ENCODE measurements at regions not wholly inside any gene's neighbourhood (a gene's known extent, or its start where the extent isn't known, plus 50 kb on each side); places are given as distances from the start of the nearest gene placed in this dataset.
"Not testable (repeated sequence)": the region's sequence is repeated elsewhere in the genome, so short reads cannot be mapped to it uniquely, and the experiment has no call there.

- H3K4me2 ChIP-seq (ENCODE audit: control insufficient read depth, insufficient read depth); H3K27me3 ChIP-seq (replicated peaks in 1 of 2; ENCODE audit: control insufficient read depth in 2 of 2, insufficient read depth in 2 of 2, low read length in 1 of 2); H3K4me3 ChIP-seq; H3K79me2 ChIP-seq (ENCODE audit: control insufficient read depth, insufficient read depth, low read length); FAIRE-seq; BruUV-seq (replicated peaks); ATAC-seq; RAD21 ChIA-PET (ENCODE audit: unreplicated experiment); H3K9me3 ChIP-seq (replicated peaks; ENCODE audit: control insufficient read depth, insufficient read depth, low read length); SMC1A ChIA-PET (ENCODE audit: uncharacterized antibody, unreplicated experiment); H4K20me1 ChIP-seq (ENCODE audit: control insufficient read depth, insufficient read depth); intact Hi-C loops (cut with micrococcal nuclease; ENCODE audit: unreplicated experiment); CTCF ChIA-PET; H3K9ac ChIP-seq (ENCODE audit: control insufficient read depth, insufficient read depth, low read length); H2AFZ ChIP-seq (ENCODE audit: control insufficient read depth, low read depth, low read length); POLR2A ChIA-PET; in situ Hi-C loops (cut with MboI); H3K27ac ChIP-seq (ENCODE audit: control insufficient read depth, insufficient read depth); DNase-seq (ENCODE audit: low read depth, low spot score); H3K36me3 ChIP-seq (ENCODE audit: control insufficient read depth in 2 of 2, insufficient read depth in 2 of 2, low read length in 1 of 2); H3K4me1 ChIP-seq (ENCODE audit: control insufficient read depth, insufficient read depth, low read length): not testable (repeated sequence)
- 88% methylated on average over 1 of the region's 8 CpGs for WGBS (ENCODE audit: insufficient coverage, insufficient replicate concordance, low lambda C conversion rate, missing lambda C conversion rate)
Measured at GRCh38 chr10:46677836-46678435, 99.0 kb downstream of the SYT15 start.

- H4K20me1 ChIP-seq (ENCODE audit: control insufficient read depth, insufficient read depth); RAD21 ChIA-PET (ENCODE audit: unreplicated experiment); CTCF ChIA-PET; H3K9me3 ChIP-seq (replicated peaks; ENCODE audit: control insufficient read depth, insufficient read depth, low read length); H3K4me2 ChIP-seq (ENCODE audit: control insufficient read depth, insufficient read depth); DNase-seq (ENCODE audit: low read depth, low spot score); ATAC-seq; H3K79me2 ChIP-seq (ENCODE audit: control insufficient read depth, insufficient read depth, low read length); H3K9ac ChIP-seq (ENCODE audit: control insufficient read depth, insufficient read depth, low read length); in situ Hi-C loops (cut with MboI); H3K27ac ChIP-seq (ENCODE audit: control insufficient read depth, insufficient read depth); H3K27me3 ChIP-seq (replicated peaks in 1 of 2; ENCODE audit: control insufficient read depth in 2 of 2, insufficient read depth in 2 of 2, low read length in 1 of 2); H3K4me3 ChIP-seq; H3K4me1 ChIP-seq (ENCODE audit: control insufficient read depth, insufficient read depth, low read length); FAIRE-seq; H3K36me3 ChIP-seq (ENCODE audit: control insufficient read depth in 2 of 2, insufficient read depth in 2 of 2, low read length in 1 of 2); POLR2A ChIA-PET; BruUV-seq (replicated peaks); H2AFZ ChIP-seq (ENCODE audit: control insufficient read depth, low read depth, low read length); intact Hi-C loops (cut with micrococcal nuclease; ENCODE audit: unreplicated experiment); SMC1A ChIA-PET (ENCODE audit: uncharacterized antibody, unreplicated experiment): not testable (repeated sequence)
- no CpG with 5 or more reads among the region's 2 CpGs for WGBS (ENCODE audit: insufficient coverage, insufficient replicate concordance, low lambda C conversion rate, missing lambda C conversion rate)
Measured at GRCh38 chr10:46691397-46691796, 112.5 kb downstream of the SYT15 start.

- H3K9ac ChIP-seq (ENCODE audit: control insufficient read depth, insufficient read depth, low read length); CTCF ChIA-PET; H3K4me3 ChIP-seq; ATAC-seq; H3K4me1 ChIP-seq (ENCODE audit: control insufficient read depth, insufficient read depth, low read length); H3K36me3 ChIP-seq (ENCODE audit: control insufficient read depth in 2 of 2, insufficient read depth in 2 of 2, low read length in 1 of 2); POLR2A ChIA-PET; DNase-seq (ENCODE audit: low read depth, low spot score); H3K27ac ChIP-seq (ENCODE audit: control insufficient read depth, insufficient read depth); H3K9me3 ChIP-seq (replicated peaks; ENCODE audit: control insufficient read depth, insufficient read depth, low read length); RAD21 ChIA-PET (ENCODE audit: unreplicated experiment); BruUV-seq (replicated peaks); in situ Hi-C loops (cut with MboI); H4K20me1 ChIP-seq (ENCODE audit: control insufficient read depth, insufficient read depth); H3K79me2 ChIP-seq (ENCODE audit: control insufficient read depth, insufficient read depth, low read length); SMC1A ChIA-PET (ENCODE audit: uncharacterized antibody, unreplicated experiment); H3K4me2 ChIP-seq (ENCODE audit: control insufficient read depth, insufficient read depth); intact Hi-C loops (cut with micrococcal nuclease; ENCODE audit: unreplicated experiment); FAIRE-seq; H3K27me3 ChIP-seq (replicated peaks in 1 of 2; ENCODE audit: control insufficient read depth in 2 of 2, insufficient read depth in 2 of 2, low read length in 1 of 2); H2AFZ ChIP-seq (ENCODE audit: control insufficient read depth, low read depth, low read length): not testable (repeated sequence)
- WGBS (ENCODE audit: insufficient coverage, insufficient replicate concordance, low lambda C conversion rate, missing lambda C conversion rate) = 20% methylated on average over 1 of the region's 2 CpGs
Measured at GRCh38 chr10:46693218-46693617, 114.3 kb downstream of the SYT15 start.

- H3K9me3 ChIP-seq (replicated peaks; ENCODE audit: control insufficient read depth, insufficient read depth, low read length); CTCF ChIA-PET; H3K4me1 ChIP-seq (ENCODE audit: control insufficient read depth, insufficient read depth, low read length); FAIRE-seq; H3K27me3 ChIP-seq (replicated peaks in 1 of 2; ENCODE audit: control insufficient read depth in 2 of 2, insufficient read depth in 2 of 2, low read length in 1 of 2); H3K4me3 ChIP-seq; ATAC-seq; H3K79me2 ChIP-seq (ENCODE audit: control insufficient read depth, insufficient read depth, low read length); RAD21 ChIA-PET (ENCODE audit: unreplicated experiment); intact Hi-C loops (cut with micrococcal nuclease; ENCODE audit: unreplicated experiment); DNase-seq (ENCODE audit: low read depth, low spot score); H4K20me1 ChIP-seq (ENCODE audit: control insufficient read depth, insufficient read depth); SMC1A ChIA-PET (ENCODE audit: uncharacterized antibody, unreplicated experiment); H3K27ac ChIP-seq (ENCODE audit: control insufficient read depth, insufficient read depth); H3K9ac ChIP-seq (ENCODE audit: control insufficient read depth, insufficient read depth, low read length); BruUV-seq (replicated peaks); in situ Hi-C loops (cut with MboI); POLR2A ChIA-PET; H3K4me2 ChIP-seq (ENCODE audit: control insufficient read depth, insufficient read depth); H2AFZ ChIP-seq (ENCODE audit: control insufficient read depth, low read depth, low read length); H3K36me3 ChIP-seq (ENCODE audit: control insufficient read depth in 2 of 2, insufficient read depth in 2 of 2, low read length in 1 of 2): not testable (repeated sequence)
Measured at GRCh38 chr10:46717264-46717663, 138.3 kb downstream of the SYT15 start.

Data from GM12878 (cell line).